ENCODE measurements at regions not wholly inside any gene's neighbourhood (a gene's known extent, or its start where the extent isn't known, plus 50 kb on each side); places are given as distances from the start of the nearest gene placed in this dataset.
"Not testable (repeated sequence)": the region's sequence is repeated elsewhere in the genome, so short reads cannot be mapped to it uniquely, and the experiment has no call there.

GRCh38 chr1:61579802-61580201 is 145.1 kb downstream of the TM2D1 start:
- no peak for DNase-seq

- no peak for DNase-seq
Measured at GRCh38 chr1:61572046-61572445, 152.9 kb downstream of the TM2D1 start.

- DNase-seq: no peak
Measured at GRCh38 chr1:61570191-61570590, 154.8 kb downstream of the TM2D1 start.

GRCh38 chr1:61569303-61569621 is 155.7 kb downstream of the TM2D1 start:
- DNase-seq: peak; percentile 33

GRCh38 chr1:61568460-61569302 is 156.3 kb downstream of the TM2D1 start:
- DNase-seq: no peak

- no peak for DNase-seq
Measured at GRCh38 chr1:61566177-61566576, 158.8 kb downstream of the TM2D1 start.

- DNase-seq: no peak
Measured at GRCh38 chr1:61563611-61564010, 161.3 kb downstream of the TM2D1 start.

- no peak for DNase-seq
Measured at GRCh38 chr1:61561666-61562065, 163.3 kb downstream of the TM2D1 start.

GRCh38 chr1:61560385-61560784 is 164.6 kb downstream of the TM2D1 start:
- no peak for DNase-seq

GRCh38 chr1:61556631-61557030 is 168.3 kb downstream of the TM2D1 start:
- DNase-seq: no peak

- DNase-seq: no peak
Measured at GRCh38 chr1:61552630-61553305, 172.2 kb downstream of the TM2D1 start.

- DNase-seq: peak; percentile 31
Measured at GRCh38 chr1:61547302-61547701, 177.6 kb downstream of the TM2D1 start.

GRCh38 chr1:61544870-61545269 is 180.1 kb downstream of the TM2D1 start:
- DNase-seq: not testable (repeated sequence)

GRCh38 chr1:61543498-61543897 is 181.4 kb downstream of the TM2D1 start:
- not testable (repeated sequence) for DNase-seq

- DNase-seq: no peak
Measured at GRCh38 chr1:61539720-61540462, 185.1 kb downstream of the TM2D1 start.

- no peak for DNase-seq
Measured at GRCh38 chr1:61538228-61538627, 186.7 kb downstream of the TM2D1 start.

GRCh38 chr1:61536174-61537108 is 188.5 kb downstream of the TM2D1 start:
- DNase-seq: no peak

GRCh38 chr1:61534847-61535246 is 190.1 kb downstream of the TM2D1 start:
- DNase-seq: no peak

GRCh38 chr1:61533546-61533945 is 191.4 kb downstream of the TM2D1 start:
- DNase-seq: peak; percentile 34

GRCh38 chr1:61531716-61532115 is 193.2 kb downstream of the TM2D1 start:
- no peak for DNase-seq

- DNase-seq: peak; percentile 30
Measured at GRCh38 chr1:61523893-61524605, 200.9 kb downstream of the TM2D1 start.

GRCh38 chr1:61523229-61523628 is 201.7 kb downstream of the TM2D1 start:
- no peak for DNase-seq

All from DMS53 (cell line).